Activated CD8-positive, alpha-beta T cell treated with anti-CD3 and anti-CD28 coated beads, Interleukin-2, amount 10 ng/mL, durations not matched to agents 7 days and 5 days (primary cell): ENCODE measurements at regions not wholly inside any gene's neighbourhood (a gene's known extent, or its start where the extent isn't known, plus 50 kb on each side); places are given as distances from the start of the nearest gene placed in this dataset.

Experiments used
- ATAC-seq: fragments of 150-1000 bp; cut with Tn5 transposase; one replicate; pipeline ENCODE4 v1.10.0; 2021; ENCODE audit warnings: moderate library complexity
- CTCF ChIA-PET: fragments of 350-600 bp; sonication (Branson Sonifier 250); formaldehyde crosslinking; loops from one replicate; lab custom pipeline; 2021; ENCODE audit warnings: antibody characterized with exemption; lab: Charles Lee
- POLR2A ChIA-PET: fragments of 350-600 bp; sonication (Branson Sonifier 250); formaldehyde crosslinking; loops from one replicate; lab custom pipeline; 2021; ENCODE audit warnings: antibody characterized with exemption; lab: Charles Lee
- DNase-seq: peaks from one replicate; pipeline ENCODE4 v3.0.0-alpha.2; 2020
- H3K27ac Mint-ChIP-seq: one replicate; pipeline ENCODE4 v1.8.0; 2021; ENCODE audit warnings: mild to moderate bottlenecking, mixed read lengths
- H3K27me3 Mint-ChIP-seq: one replicate; pipeline ENCODE4 v1.8.0; 2021; ENCODE audit warnings: low read depth, mixed read lengths
- H3K36me3 Mint-ChIP-seq: one replicate; pipeline ENCODE4 v1.8.0; 2021; ENCODE audit warnings: low read depth, mixed read lengths
- H3K4me1 Mint-ChIP-seq: one replicate; pipeline ENCODE4 v1.8.0; 2021; ENCODE audit warnings: low read depth, mixed read lengths
- H3K4me3 Mint-ChIP-seq: one replicate; pipeline ENCODE4 v1.8.0; 2021; ENCODE audit warnings: mild to moderate bottlenecking, mixed read lengths
- H3K9me3 Mint-ChIP-seq: one replicate; pipeline ENCODE4 v1.8.0; 2022; ENCODE audit warnings: mixed read lengths; ENCODE audit not compliant: insufficient read depth

DNA sequence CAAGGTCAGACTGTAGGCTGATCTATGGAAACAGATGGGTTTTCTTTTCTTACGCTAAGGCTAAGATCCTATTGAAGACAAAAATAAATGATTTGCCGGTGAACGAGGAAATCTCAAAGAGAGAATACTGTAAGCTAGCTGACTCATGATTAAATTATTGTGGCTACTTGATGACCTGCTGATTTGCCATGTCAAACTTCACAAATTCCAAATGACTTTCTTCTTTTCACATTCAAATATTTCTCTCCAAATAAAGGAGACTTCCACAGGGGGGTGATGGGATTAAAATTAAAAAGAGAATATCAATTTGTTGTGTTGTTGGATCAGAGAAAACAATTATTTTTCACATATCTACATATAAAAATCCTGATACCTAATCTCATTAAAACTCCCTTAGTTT lies 860.6 kb upstream of the ZWINT start:
- ChIA-PET CTCF (no interaction called here), POLR2A (no interaction called here)
- H3K4me3 Mint-ChIP-seq, result no peak overlapping the region
- ATAC-seq (no peak), DNase-seq (no peak)
- H3K27ac Mint-ChIP-seq, result no peak overlapping the region
- no peaks in the 10 kb centered on the region for H3K27me3 Mint-ChIP-seq
- no peaks in the 10 kb centered on the region for H3K4me1 Mint-ChIP-seq
- no peaks in the 10 kb centered on the region for H3K36me3 Mint-ChIP-seq
- no peaks in the 10 kb centered on the region for H3K9me3 Mint-ChIP-seq

DNA sequence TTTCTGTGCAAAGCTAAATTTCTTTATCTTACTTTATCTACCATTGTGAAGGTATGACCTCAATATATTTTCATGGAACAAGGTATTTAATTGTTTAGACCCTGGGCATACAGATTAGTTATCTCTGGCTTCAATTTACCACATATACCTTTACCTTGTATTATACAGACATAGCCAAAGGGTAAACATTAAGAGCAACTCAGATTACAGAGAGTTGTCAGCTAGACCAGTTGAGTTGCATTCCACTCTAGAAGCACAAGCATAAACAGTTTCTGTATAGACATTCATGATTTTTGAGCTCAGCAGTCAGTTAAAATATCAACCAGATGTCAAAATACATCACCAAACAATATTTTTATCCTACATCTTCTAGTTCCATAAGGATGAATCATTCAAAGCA lies 857.3 kb upstream of the ZWINT start:
- no peak for DNase-seq
- Mint-ChIP-seq H3K9me3 (no peaks in the 10 kb centered on the region), H3K4me1 (no peaks in the 10 kb centered on the region), H3K27ac (no peak overlapping the region), H3K36me3 (no peaks in the 10 kb centered on the region), H3K27me3 (no peaks in the 10 kb centered on the region), H3K4me3 (no peak overlapping the region)
- ChIA-PET POLR2A (no interaction called here), CTCF (no interaction called here)
- ATAC-seq, result no peak

DNA sequence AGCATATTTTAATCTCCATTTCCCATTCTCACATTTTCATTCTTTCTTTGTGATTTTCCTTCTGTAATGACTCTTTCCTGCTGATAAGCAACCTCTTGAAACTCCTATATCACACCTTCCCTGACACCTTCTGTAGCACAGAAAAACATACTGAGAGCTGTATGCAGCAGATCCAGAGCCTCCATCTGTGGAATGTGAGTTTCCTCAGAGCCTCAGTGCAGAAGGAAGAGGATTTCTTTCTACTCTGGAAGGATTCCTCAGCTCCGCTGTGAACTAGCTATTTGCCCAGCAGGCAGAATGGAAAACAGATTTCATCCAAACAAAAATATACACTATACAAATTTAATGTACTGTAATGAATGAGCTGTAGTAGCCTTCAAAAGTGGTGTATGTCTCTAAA lies 841.3 kb upstream of the ZWINT start:
- no peaks in the 10 kb centered on the region for H3K36me3 Mint-ChIP-seq
- H3K27me3 Mint-ChIP-seq, result no peaks in the 10 kb centered on the region

DNA sequence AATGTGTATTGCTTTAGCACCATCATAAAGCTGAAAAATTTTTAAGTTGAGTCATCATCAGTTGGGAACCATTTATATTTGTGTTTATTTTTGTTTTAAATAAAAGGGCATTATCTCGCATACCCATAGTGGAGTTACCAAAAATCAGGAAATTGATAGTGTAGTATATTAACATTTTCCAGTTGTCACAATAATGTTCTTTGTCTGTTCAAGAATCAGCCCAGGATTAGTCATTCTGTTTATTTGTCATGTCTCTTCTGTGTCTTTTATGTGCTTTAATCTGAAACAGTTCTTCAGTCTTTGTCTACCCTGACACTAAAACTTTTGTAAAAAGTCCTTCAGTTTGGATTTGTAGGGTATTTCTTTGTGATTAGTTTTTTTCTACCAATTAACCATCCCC lies 827.8 kb upstream of the ZWINT start:
- ChIA-PET CTCF (no interaction called here), POLR2A (no interaction called here)
- H3K4me1 Mint-ChIP-seq, result no peaks in the 10 kb centered on the region
- no peaks in the 10 kb centered on the region for H3K36me3 Mint-ChIP-seq
- H3K27ac Mint-ChIP-seq, result no peak overlapping the region
- ATAC-seq, result no peak
- H3K9me3 Mint-ChIP-seq, result peaks cover 28% of the 10 kb centered on the region
- H3K4me3 Mint-ChIP-seq, result no peak overlapping the region
- no peak for DNase-seq
- no peaks in the 10 kb centered on the region for H3K27me3 Mint-ChIP-seq

More for the DNA sequence above, 841.3 kb upstream of the ZWINT start:
- ATAC-seq, result no peak
- ChIA-PET CTCF (no interaction called here), POLR2A (no interaction called here)
- Mint-ChIP-seq H3K4me3 (no peak overlapping the region), H3K4me1 (no peaks in the 10 kb centered on the region), H3K9me3 (peaks cover 9% of the 10 kb centered on the region), H3K27ac (no peak overlapping the region)
- no peak for DNase-seq

DNA sequence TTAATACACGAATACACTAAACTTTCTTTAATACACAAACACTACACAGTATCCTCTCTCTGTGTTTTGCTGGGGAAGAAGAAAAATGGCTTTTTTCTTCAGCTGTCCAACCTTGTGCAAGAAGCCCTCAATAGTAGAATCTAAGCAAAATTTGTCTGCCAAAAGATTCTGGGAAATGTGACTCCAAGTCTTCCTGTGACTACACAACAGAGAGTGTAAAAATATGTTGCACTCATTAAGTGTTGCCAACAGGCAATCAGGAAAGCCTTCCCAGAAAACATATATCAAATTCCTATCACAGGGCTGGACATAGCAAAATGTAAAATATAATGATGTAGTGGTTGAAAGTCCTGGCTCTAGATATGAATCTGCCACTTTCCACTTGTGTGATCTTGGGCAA lies 825.1 kb upstream of the ZWINT start:
- H3K36me3 Mint-ChIP-seq, result no peaks in the 10 kb centered on the region
- CTCF ChIA-PET, result no interaction called here
- no peaks in the 10 kb centered on the region for H3K4me1 Mint-ChIP-seq
- peaks cover 21% of the 10 kb centered on the region for H3K9me3 Mint-ChIP-seq
- H3K27me3 Mint-ChIP-seq, result no peaks in the 10 kb centered on the region
- ATAC-seq (no peak), DNase-seq (no peak)
- no peak overlapping the region for H3K27ac Mint-ChIP-seq
- no peak overlapping the region for H3K4me3 Mint-ChIP-seq
- POLR2A ChIA-PET, result no interaction called here

DNA sequence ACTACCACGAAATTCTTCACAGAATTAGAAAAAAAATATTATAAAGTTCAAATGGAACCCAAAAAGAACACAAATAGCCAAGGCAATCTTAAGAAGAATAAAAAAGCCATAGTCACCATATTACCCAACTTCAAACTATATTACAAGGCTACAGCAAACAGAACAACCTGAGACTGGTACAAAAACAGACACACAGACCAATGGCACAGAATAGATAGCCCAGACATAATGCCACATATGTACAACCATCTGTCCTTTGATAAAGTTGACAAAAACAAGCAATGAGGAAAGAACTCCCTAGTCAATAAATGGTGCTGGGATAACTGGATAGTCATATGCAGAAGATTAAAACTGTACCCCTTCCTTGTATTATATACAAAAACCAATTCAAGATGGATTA lies 808.5 kb upstream of the ZWINT start:
- CTCF ChIA-PET, result no interaction called here

DNA sequence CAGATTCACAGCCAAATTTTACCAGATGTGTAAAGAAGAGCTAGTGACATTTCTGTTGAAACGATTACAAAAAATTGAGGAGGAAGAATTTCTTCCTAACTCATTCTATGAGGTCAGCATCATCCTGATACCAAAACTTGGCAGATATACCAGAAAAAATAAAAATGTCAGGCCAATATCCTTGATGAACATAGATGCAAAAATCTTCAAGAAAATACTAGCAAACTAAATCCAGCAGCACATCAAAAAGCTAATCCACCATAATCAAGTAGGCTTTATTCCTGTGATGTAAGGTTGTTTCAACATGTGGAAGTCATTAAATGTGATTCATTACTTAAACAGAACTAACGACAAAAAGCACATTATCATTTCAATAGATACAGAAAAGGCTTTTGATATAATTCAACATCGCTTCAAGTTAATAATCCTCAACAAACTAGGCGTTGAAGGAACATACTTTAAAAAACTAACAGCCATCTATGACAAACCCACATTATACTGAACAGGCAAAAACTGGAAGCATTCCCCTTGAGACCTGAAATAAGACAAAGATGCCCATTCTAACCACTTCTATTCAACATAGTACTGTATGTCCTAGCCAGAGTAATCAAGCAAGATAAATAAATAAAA lies 807.7 kb upstream of the ZWINT start:
- POLR2A ChIA-PET, result no interaction called here
- H3K36me3 Mint-ChIP-seq, result no peaks in the 10 kb centered on the region
- no peaks in the 10 kb centered on the region for H3K27me3 Mint-ChIP-seq
- H3K9me3 Mint-ChIP-seq, result peaks cover 14% of the 10 kb centered on the region
- no peak for ATAC-seq
- DNase-seq, result no peak
- CTCF ChIA-PET, result no interaction called here
- no peak overlapping the region for H3K27ac Mint-ChIP-seq
- H3K4me1 Mint-ChIP-seq, result no peaks in the 10 kb centered on the region
- H3K4me3 Mint-ChIP-seq, result no peak overlapping the region

More for the DNA sequence above, 808.5 kb upstream of the ZWINT start:
- ATAC-seq, result no peak
- H3K4me1 Mint-ChIP-seq, result no peaks in the 10 kb centered on the region
- H3K9me3 Mint-ChIP-seq, result peaks cover 14% of the 10 kb centered on the region
- POLR2A ChIA-PET, result no interaction called here
- no peaks in the 10 kb centered on the region for H3K36me3 Mint-ChIP-seq
- no peak overlapping the region for H3K4me3 Mint-ChIP-seq
- no peaks in the 10 kb centered on the region for H3K27me3 Mint-ChIP-seq
- no peak overlapping the region for H3K27ac Mint-ChIP-seq
- no peak for DNase-seq

DNA sequence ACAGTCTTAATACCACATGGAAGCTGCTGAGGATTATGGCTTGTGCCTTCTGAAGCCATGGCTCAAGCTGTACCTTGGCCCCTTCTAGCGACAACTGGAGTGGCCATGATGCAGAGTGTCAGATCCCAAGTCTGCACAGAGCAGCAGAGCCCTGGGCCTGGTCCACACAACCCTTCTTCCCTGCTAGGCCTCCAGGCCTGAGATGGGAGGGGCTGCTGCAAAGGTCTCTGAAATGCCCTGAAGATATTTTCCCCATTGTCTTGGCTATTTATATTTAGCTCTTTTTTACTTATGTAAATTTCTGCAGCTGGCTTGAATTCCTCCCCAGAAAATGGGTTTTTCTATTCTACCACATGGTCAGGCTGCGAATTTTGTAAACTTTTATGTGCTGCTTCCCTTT lies 804.6 kb upstream of the ZWINT start:
- no peaks in the 10 kb centered on the region for H3K4me1 Mint-ChIP-seq
- peaks cover 22% of the 10 kb centered on the region for H3K9me3 Mint-ChIP-seq
- no peak overlapping the region for H3K4me3 Mint-ChIP-seq
- POLR2A ChIA-PET, result no interaction called here
- CTCF ChIA-PET, result no interaction called here
- ATAC-seq (no peak), DNase-seq (no peak)
- no peak overlapping the region for H3K27ac Mint-ChIP-seq
- H3K36me3 Mint-ChIP-seq, result no peaks in the 10 kb centered on the region
- H3K27me3 Mint-ChIP-seq, result no peaks in the 10 kb centered on the region

DNA sequence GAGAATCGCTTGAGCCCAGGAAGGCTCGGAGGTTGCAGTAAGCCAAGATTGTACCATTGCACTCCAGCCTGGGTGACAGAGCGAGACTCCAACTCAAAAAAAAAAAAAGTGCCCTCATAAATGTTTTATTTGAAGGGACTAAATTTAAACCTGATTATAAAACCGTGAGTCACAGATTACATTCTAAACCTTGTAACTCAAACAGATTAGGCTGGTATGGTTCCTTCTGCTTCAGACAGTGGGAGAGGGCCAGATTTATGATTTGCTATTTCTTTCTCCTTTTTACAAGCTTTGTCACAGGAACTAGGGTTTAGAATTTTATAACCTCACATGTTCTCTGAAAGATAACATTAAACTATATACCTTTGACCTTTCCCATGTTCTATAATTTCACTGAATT lies 801.2 kb upstream of the ZWINT start:
- no peaks in the 10 kb centered on the region for H3K36me3 Mint-ChIP-seq
- CTCF ChIA-PET, result no interaction called here
- DNase-seq, result no peak

DNA sequence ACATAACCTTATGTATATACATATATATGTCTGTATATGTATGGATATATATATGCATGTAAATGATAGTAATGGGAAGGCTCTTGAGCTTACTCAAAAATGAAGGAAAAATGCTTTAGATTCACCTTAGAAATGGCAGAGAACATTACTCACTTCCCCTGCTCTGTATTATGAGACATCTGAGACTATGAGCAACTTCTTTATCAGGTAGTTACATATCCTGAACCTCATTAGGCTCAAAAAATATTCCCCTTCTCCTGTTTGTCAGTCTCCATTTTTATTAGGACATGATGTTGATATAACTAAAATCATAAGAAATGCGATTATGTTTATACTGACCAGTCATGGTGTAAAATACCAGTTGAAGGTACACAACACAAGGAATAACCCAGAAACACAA lies 800.1 kb upstream of the ZWINT start:
- Mint-ChIP-seq H3K36me3 (no peaks in the 10 kb centered on the region), H3K9me3 (peaks cover 8% of the 10 kb centered on the region), H3K4me1 (no peaks in the 10 kb centered on the region), H3K27ac (no peak overlapping the region), H3K4me3 (no peak overlapping the region), H3K27me3 (no peaks in the 10 kb centered on the region)
- CTCF ChIA-PET, result no interaction called here
- ATAC-seq (no peak), DNase-seq (no peak)
- POLR2A ChIA-PET, result no interaction called here

More for the DNA sequence above, 801.2 kb upstream of the ZWINT start:
- Mint-ChIP-seq H3K9me3 (peaks cover 8% of the 10 kb centered on the region), H3K27ac (no peak overlapping the region), H3K4me1 (no peaks in the 10 kb centered on the region), H3K27me3 (no peaks in the 10 kb centered on the region), H3K4me3 (no peak overlapping the region)
- POLR2A ChIA-PET, result no interaction called here
- ATAC-seq, result no peak

DNA sequence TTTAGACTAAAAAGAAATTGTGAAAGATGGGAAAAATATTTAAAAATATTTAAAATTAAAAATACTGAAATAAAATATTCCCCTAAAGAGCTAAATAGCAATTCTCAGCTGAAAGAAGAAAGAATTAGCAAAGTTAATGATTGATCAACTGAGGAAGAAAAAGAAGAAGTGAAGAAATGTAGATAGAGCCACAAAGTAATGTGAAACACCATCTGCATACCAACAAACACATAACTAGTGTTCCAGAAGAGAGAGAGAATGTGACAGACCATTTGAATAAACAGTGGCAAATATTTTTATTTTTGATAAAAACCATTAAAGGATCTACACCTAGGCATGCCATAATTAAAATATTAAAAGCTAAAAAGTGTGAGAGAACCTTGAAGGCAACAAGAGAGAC lies 784.5 kb upstream of the ZWINT start:
- CTCF ChIA-PET, result no interaction called here

DNA sequence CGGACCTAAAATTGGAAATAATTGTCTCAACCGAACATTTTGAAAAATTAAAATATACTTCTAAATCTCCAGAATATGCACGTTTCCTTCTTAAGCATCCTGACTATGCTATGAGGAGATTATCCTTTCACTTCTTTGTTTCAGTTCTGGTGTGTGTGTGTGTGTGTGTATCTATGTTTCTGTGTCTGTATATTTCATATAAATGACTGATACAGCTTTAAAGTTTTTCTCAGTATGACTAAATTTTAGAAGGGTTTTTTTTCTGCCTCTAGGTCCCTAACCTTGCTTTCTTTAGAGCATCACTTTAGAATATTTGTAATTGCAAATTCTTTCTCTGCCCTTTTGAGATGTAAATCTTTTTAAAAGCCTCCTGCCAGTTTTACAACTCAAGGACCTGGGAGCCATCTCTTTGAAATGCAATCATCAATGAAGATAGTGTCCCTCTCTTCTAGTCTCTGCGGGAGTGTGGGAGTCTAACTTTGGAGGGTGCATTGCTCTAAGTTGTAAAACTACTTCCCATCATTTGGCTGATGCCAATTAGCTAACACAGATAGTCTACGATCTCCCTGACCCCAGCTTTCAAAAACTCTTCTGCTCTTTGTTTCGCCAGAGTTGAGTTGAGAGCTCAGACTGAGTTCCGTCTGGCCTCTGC lies 782.0 kb upstream of the ZWINT start:
- no peak overlapping the region for H3K27ac Mint-ChIP-seq
- ATAC-seq (no peak), DNase-seq (no peak)
- H3K9me3 Mint-ChIP-seq, result peaks cover 7% of the 10 kb centered on the region
- ChIA-PET POLR2A (no interaction called here), CTCF (no interaction called here)
- no peaks in the 10 kb centered on the region for H3K27me3 Mint-ChIP-seq
- H3K36me3 Mint-ChIP-seq, result no peaks in the 10 kb centered on the region
- H3K4me3 Mint-ChIP-seq, result no peak overlapping the region
- no peaks in the 10 kb centered on the region for H3K4me1 Mint-ChIP-seq

More for the DNA sequence above, 784.5 kb upstream of the ZWINT start:
- ATAC-seq, result no peak
- Mint-ChIP-seq H3K36me3 (no peaks in the 10 kb centered on the region), H3K27me3 (no peaks in the 10 kb centered on the region), H3K27ac (no peak overlapping the region), H3K4me3 (no peak overlapping the region), H3K4me1 (no peaks in the 10 kb centered on the region), H3K9me3 (peaks cover 15% of the 10 kb centered on the region)
- POLR2A ChIA-PET, result no interaction called here
- no peak for DNase-seq

DNA sequence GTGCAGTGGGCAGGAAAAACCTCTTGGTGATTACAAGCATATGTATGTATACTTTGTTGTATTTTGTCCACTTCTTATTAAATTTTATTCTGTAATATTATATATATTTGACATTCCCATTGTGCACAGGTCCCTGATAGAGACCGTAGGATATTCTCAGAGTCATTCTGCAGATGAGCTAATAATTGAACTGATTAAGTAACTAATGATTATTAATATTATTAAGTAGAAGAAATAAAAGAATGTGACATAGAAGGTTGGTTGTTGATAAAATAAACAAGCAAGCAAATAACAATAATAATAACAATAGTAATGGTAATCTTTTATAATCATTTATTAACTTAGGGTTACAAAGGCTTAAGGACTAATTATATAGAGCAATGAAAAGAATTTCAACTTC lies 780.6 kb upstream of the ZWINT start:
- Mint-ChIP-seq H3K36me3 (no peaks in the 10 kb centered on the region), H3K4me3 (no peak overlapping the region), H3K27me3 (no peaks in the 10 kb centered on the region), H3K9me3 (peaks cover 7% of the 10 kb centered on the region), H3K27ac (no peak overlapping the region), H3K4me1 (no peaks in the 10 kb centered on the region)
- ChIA-PET POLR2A (no interaction called here), CTCF (no interaction called here)
- DNase-seq (no peak), ATAC-seq (no peak)
